MM.1S (cell line): ENCODE measurements at regions not wholly inside any gene's neighbourhood (a gene's known extent, or its start where the extent isn't known, plus 50 kb on each side); places are given as distances from the start of the nearest gene placed in this dataset.

ENCODE experiments used
- CTCF ChIP-seq: fragments of 300-600 bp; sonication (generic); IDR thresholded peaks from 2 replicates; pipeline ENCODE4 v1.5.1; 2016; ENCODE audit warnings: antibody characterized with exemption, low read length, mixed read lengths
- EZH2 ChIP-seq: fragments of 300-600 bp; sonication (generic); optimal IDR thresholded peaks from 2 replicates; pipeline ENCODE3; 2017; ENCODE audit warnings: low read depth, mild to moderate bottlenecking, antibody characterized with exemption, low read length, mixed read lengths
- EZH2phosphoT487 ChIP-seq: fragments of 300-600 bp; sonication (generic); IDR thresholded peaks from 2 replicates; pipeline ENCODE4 v1.6.1; 2018; ENCODE audit warnings: antibody characterized with exemption, low read length

GRCh38 chr11:26905368-26905767 lies 88.5 kb upstream of the FIBIN start:
- TF ChIP-seq CTCF (no peak), EZH2 (no peak), EZH2phosphoT487 (no peak)
